ENCODE measurements at regions not wholly inside any gene's neighbourhood (a gene's known extent, or its start where the extent isn't known, plus 50 kb on each side); places are given as distances from the start of the nearest gene placed in this dataset.

DNA sequence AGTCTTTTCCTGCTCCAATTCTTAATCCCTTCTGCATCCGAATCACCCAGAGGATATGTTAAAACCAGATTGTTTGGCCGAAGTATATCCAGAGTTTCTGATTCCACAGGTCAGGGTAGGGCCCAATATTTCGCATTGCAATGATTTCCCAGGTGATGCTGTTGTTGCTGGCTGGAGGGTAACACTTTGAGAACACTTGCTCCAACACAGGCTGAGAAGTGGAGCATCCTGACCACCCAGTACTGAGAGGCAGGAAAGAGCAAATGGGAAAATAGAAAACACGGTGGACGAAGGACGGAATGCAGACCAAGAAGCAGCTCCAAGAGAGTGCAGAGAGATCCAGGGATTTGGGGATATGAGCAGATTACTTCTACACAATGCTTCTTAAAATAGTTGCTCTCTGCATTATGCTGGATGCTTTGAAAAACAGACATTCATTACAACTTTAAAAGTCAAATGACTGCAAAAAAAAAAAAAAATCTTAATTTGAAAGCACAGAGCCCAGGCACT is 362.2 kb upstream of the SLC14A2 start (continued):
- TF ChIP-seq, protein P1, sequence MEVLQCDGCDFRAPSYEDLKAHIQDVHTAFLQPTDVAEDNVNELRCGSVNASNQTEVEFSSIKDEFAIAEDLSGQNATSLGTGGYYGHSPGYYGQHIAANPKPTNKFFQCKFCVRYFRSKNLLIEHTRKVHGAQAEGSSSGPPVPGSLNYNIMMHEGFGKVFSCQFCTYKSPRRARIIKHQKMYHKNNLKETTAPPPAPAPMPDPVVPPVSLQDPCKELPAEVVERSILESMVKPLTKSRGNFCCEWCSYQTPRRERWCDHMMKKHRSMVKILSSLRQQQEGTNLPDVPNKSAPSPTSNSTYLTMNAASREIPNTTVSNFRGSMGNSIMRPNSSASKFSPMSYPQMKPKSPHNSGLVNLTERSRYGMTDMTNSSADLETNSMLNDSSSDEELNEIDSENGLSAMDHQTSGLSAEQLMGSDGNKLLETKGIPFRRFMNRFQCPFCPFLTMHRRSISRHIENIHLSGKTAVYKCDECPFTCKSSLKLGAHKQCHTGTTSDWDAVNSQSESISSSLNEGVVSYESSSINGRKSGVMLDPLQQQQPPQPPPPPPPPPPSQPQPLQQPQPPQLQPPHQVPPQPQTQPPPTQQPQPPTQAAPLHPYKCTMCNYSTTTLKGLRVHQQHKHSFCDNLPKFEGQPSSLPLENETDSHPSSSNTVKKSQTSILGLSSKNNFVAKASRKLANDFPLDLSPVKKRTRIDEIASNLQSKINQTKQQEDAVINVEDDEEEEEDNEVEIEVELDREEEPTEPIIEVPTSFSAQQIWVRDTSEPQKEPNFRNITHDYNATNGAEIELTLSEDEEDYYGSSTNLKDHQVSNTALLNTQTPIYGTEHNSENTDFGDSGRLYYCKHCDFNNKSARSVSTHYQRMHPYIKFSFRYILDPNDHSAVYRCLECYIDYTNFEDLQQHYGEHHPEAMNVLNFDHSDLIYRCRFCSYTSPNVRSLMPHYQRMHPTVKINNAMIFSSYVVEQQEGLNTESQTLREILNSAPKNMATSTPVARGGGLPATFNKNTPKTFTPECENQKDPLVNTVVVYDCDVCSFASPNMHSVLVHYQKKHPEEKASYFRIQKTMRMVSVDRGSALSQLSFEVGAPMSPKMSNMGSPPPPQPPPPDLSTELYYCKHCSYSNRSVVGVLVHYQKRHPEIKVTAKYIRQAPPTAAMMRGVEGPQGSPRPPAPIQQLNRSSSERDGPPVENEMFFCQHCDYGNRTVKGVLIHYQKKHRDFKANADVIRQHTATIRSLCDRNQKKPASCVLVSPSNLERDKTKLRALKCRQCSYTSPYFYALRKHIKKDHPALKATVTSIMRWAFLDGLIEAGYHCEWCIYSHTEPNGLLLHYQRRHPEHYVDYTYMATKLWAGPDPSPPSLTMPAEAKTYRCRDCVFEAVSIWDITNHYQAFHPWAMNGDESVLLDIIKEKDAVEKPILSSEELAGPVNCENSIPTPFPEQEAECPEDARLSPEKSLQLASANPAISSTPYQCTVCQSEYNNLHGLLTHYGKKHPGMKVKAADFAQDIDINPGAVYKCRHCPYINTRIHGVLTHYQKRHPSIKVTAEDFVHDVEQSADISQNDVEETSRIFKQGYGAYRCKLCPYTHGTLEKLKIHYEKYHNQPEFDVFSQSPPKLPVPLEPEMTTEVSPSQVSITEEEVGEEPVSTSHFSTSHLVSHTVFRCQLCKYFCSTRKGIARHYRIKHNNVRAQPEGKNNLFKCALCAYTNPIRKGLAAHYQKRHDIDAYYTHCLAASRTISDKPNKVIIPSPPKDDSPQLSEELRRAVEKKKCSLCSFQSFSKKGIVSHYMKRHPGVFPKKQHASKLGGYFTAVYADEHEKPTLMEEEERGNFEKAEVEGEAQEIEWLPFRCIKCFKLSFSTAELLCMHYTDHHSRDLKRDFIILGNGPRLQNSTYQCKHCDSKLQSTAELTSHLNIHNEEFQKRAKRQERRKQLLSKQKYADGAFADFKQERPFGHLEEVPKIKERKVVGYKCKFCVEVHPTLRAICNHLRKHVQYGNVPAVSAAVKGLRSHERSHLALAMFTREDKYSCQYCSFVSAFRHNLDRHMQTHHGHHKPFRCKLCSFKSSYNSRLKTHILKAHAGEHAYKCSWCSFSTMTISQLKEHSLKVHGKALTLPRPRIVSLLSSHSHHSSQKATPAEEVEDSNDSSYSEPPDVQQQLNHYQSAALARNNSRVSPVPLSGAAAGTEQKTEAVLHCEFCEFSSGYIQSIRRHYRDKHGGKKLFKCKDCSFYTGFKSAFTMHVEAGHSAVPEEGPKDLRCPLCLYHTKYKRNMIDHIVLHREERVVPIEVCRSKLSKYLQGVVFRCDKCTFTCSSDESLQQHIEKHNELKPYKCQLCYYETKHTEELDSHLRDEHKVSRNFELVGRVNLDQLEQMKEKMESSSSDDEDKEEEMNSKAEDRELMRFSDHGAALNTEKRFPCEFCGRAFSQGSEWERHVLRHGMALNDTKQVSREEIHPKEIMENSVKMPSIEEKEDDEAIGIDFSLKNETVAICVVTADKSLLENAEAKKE (CRISPR knock-in tag; IDR thresholded peaks at IDR 0.05) = no peak
- no peak for TF ChIP-seq STAT1 (IDR thresholded peaks at IDR 0.05; ENCODE audit: unreplicated experiment)
- no peak for TF ChIP-seq POLR2AphosphoS5 (IDR thresholded peaks at IDR 0.05; ENCODE audit: low read depth)
- TF ChIP-seq CREB1 (CRISPR knock-in tag; IDR thresholded peaks at IDR 0.05; ENCODE audit: low read depth) = no peak
- TF ChIP-seq JUNB (IDR thresholded peaks at IDR 0.05; ENCODE audit: unreplicated experiment) = no peak
- TF ChIP-seq, protein P2, sequence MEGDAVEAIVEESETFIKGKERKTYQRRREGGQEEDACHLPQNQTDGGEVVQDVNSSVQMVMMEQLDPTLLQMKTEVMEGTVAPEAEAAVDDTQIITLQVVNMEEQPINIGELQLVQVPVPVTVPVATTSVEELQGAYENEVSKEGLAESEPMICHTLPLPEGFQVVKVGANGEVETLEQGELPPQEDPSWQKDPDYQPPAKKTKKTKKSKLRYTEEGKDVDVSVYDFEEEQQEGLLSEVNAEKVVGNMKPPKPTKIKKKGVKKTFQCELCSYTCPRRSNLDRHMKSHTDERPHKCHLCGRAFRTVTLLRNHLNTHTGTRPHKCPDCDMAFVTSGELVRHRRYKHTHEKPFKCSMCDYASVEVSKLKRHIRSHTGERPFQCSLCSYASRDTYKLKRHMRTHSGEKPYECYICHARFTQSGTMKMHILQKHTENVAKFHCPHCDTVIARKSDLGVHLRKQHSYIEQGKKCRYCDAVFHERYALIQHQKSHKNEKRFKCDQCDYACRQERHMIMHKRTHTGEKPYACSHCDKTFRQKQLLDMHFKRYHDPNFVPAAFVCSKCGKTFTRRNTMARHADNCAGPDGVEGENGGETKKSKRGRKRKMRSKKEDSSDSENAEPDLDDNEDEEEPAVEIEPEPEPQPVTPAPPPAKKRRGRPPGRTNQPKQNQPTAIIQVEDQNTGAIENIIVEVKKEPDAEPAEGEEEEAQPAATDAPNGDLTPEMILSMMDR (conservative IDR thresholded peaks at IDR 0.05; ENCODE audit: low read depth in 2 of 2) = no peak
- TF ChIP-seq NANOG (IDR thresholded peaks at IDR 0.05; ENCODE audit: borderline replicate concordance) = no peak
- no peak for TF ChIP-seq EZH2phosphoT487 (IDR thresholded peaks at IDR 0.05; ENCODE audit: unreplicated experiment)
- TF ChIP-seq EZH2 (IDR thresholded peaks at IDR 0.05; ENCODE audit: low read depth, unreplicated experiment) = no peak
